CMK (cell line): ENCODE measurements at regions not wholly inside any gene's neighbourhood (a gene's known extent, or its start where the extent isn't known, plus 50 kb on each side); places are given as distances from the start of the nearest gene placed in this dataset.

Experiments used
- DNase-seq: peaks from one replicate; pipeline ENCODE4 v3.0.0-alpha.2; 2010; ENCODE audit warnings: low read depth

- DNase-seq, result no peak
Observed at GRCh38 chr15:62920682-62921502, 121.7 kb upstream of the TPM1 start.

- no peak for DNase-seq
Observed at GRCh38 chr15:62922514-62922913, 120.0 kb upstream of the TPM1 start.

GRCh38 chr15:62925875-62926274 is 116.7 kb upstream of the TPM1 start:
- no peak for DNase-seq

- no peak for DNase-seq
Observed at GRCh38 chr15:62927196-62927595, 115.4 kb upstream of the TPM1 start.

- DNase-seq, result no peak
Observed at GRCh38 chr15:62927836-62928235, 114.7 kb upstream of the TPM1 start.

- DNase-seq, result no peak
Observed at GRCh38 chr15:62928242-62928999, 114.1 kb upstream of the TPM1 start.

- no peak for DNase-seq
Observed at GRCh38 chr15:62929000-62929357, 113.6 kb upstream of the TPM1 start.

- no peak for DNase-seq
Observed at GRCh38 chr15:62931650-62932049, 110.9 kb upstream of the TPM1 start.

GRCh38 chr15:62932436-62932835 is 110.1 kb upstream of the TPM1 start:
- DNase-seq, result no peak

GRCh38 chr15:62933386-62933785 is 109.2 kb upstream of the TPM1 start:
- DNase-seq, result no peak

- DNase-seq, result no peak
Observed at GRCh38 chr15:62934236-62934971, 108.1 kb upstream of the TPM1 start.

GRCh38 chr15:62935300-62936081 is 107.1 kb upstream of the TPM1 start:
- no peak for DNase-seq

GRCh38 chr15:62938825-62939224 is 103.7 kb upstream of the TPM1 start:
- DNase-seq, result no peak

- DNase-seq, result no peak
Observed at GRCh38 chr15:62940093-62940754, 102.3 kb upstream of the TPM1 start.

GRCh38 chr15:62940755-62941361 is 101.7 kb upstream of the TPM1 start:
- DNase-seq, result no peak

- DNase-seq, result no peak
Observed at GRCh38 chr15:62941699-62942098, 100.8 kb upstream of the TPM1 start.

- DNase-seq, result no peak
Observed at GRCh38 chr15:62942428-62942827, 100.1 kb upstream of the TPM1 start.

GRCh38 chr15:62945063-62945462 is 97.5 kb upstream of the TPM1 start:
- DNase-seq, result no peak

GRCh38 chr15:62945760-62946159 is 96.8 kb upstream of the TPM1 start:
- no peak for DNase-seq

- DNase-seq, result no peak
Observed at GRCh38 chr15:62946940-62947339, 95.6 kb upstream of the TPM1 start.

GRCh38 chr15:62950462-62950931 is 92.0 kb upstream of the TPM1 start:
- no peak for DNase-seq
